NOMO-1 (cell line): ENCODE measurements at regions not wholly inside any gene's neighbourhood (a gene's known extent, or its start where the extent isn't known, plus 50 kb on each side); places are given as distances from the start of the nearest gene placed in this dataset.
"Not testable (repeated sequence)": the region's sequence is repeated elsewhere in the genome, so short reads cannot be mapped to it uniquely, and the experiment has no call there.

Experiments
- DNase-seq, 2 experiments: peaks; one replicate each; lab custom pipeline; 2025; ENCODE audit not compliant: unreplicated experiment in 2 of 2; lab: John Stamatoyannopoulos, UW

- DNase-seq: no peak
Observed at GRCh38 chr11:23620617-23621016, 760.3 kb upstream of the CCDC179 start.

- no peak for DNase-seq
Observed at GRCh38 chr11:23632293-23632692, 772.0 kb upstream of the CCDC179 start.

- no peak for DNase-seq
Observed at GRCh38 chr11:23644443-23644842, 784.2 kb upstream of the CCDC179 start.

GRCh38 chr11:23652336-23652735 is 792.1 kb upstream of the CCDC179 start:
- not testable (repeated sequence) for DNase-seq

- DNase-seq: no peak
Observed at GRCh38 chr11:23653071-23653675, 792.9 kb upstream of the CCDC179 start.

GRCh38 chr11:23668324-23668723 is 808.0 kb upstream of the CCDC179 start:
- no peak for DNase-seq

GRCh38 chr11:23673366-23673765 is 813.1 kb upstream of the CCDC179 start:
- no peak for DNase-seq

- no peak for DNase-seq
Observed at GRCh38 chr11:23674866-23675265, 814.6 kb upstream of the CCDC179 start.

- no peak for DNase-seq
Observed at GRCh38 chr11:23679041-23679440, 817.8 kb upstream of the LUZP2 start.

GRCh38 chr11:23679981-23680380 is 816.9 kb upstream of the LUZP2 start:
- DNase-seq: no peak

GRCh38 chr11:23680488-23681230 is 816.2 kb upstream of the LUZP2 start:
- no peak for DNase-seq

- no peak for DNase-seq
Observed at GRCh38 chr11:23684701-23685100, 812.2 kb upstream of the LUZP2 start.

- DNase-seq: no peak
Observed at GRCh38 chr11:23687991-23688390, 808.9 kb upstream of the LUZP2 start.

GRCh38 chr11:23688411-23688810 is 808.4 kb upstream of the LUZP2 start:
- DNase-seq: no peak

- no peak for DNase-seq
Observed at GRCh38 chr11:23688835-23689234, 808.0 kb upstream of the LUZP2 start.

GRCh38 chr11:23696688-23697415 is 800.0 kb upstream of the LUZP2 start:
- DNase-seq: no peak

- DNase-seq: no peak
Observed at GRCh38 chr11:23704183-23704582, 792.7 kb upstream of the LUZP2 start.

- DNase-seq: no peak
Observed at GRCh38 chr11:23711981-23712380, 784.9 kb upstream of the LUZP2 start.

GRCh38 chr11:23719016-23719415 is 777.8 kb upstream of the LUZP2 start:
- DNase-seq: no peak

- DNase-seq: no peak
Observed at GRCh38 chr11:23723861-23724260, 773.0 kb upstream of the LUZP2 start.

- DNase-seq: no peak
Observed at GRCh38 chr11:23725752-23726151, 771.1 kb upstream of the LUZP2 start.

GRCh38 chr11:23727387-23727786 is 769.5 kb upstream of the LUZP2 start:
- DNase-seq: no peak
